IMR-90 (cell line): ENCODE measurements at regions not wholly inside any gene's neighbourhood (a gene's known extent, or its start where the extent isn't known, plus 50 kb on each side); places are given as distances from the start of the nearest gene placed in this dataset.

Experiments used
- ATAC-seq: fragments of 200-7000 bp; cut with Tn5 transposase; 2 replicates; pipeline ENCODE4 v1.9.1; 2020; ENCODE audit warnings: low read depth, mild to moderate bottlenecking, moderate library complexity
- BruUV-seq: library from RNA; stranded (reverse); fragments of 400-500 nt; replicated peaks from 2 replicates; lab custom pipeline; 2021; lab: Mats Ljungman, UMichigan
- CTCF ChIA-PET: fragments of 300-600 bp; formaldehyde crosslinking; extraction: SDS; loops from one replicate; lab custom pipeline; 2021; ENCODE audit warnings: antibody characterized with exemption; lab: Yijun Ruan, JAX
- POLR2A ChIA-PET: fragments of 300-600 bp; sonication (Branson Sonifier 250); formaldehyde crosslinking; loops from one replicate; lab custom pipeline; 2022; ENCODE audit warnings: antibody characterized with exemption; ENCODE audit not compliant: unreplicated experiment; lab: Charles Lee
- DNase-seq: peaks from one replicate; pipeline ENCODE4 v3.0.0; 2013
- H2AFZ ChIP-seq: replicated peaks from 2 replicates; pipeline ENCODE3; 2013; ENCODE audit warnings: low read length, mild to moderate bottlenecking; ENCODE audit not compliant: poor library complexity
- H2AK5ac ChIP-seq: 2 replicates; pipeline ENCODE4 v1.6.1; 2013; ENCODE audit warnings: low read depth, low read length, inconsistent platforms
- H2AK9ac ChIP-seq: replicated peaks from 2 replicates; pipeline ENCODE3; 2013; ENCODE audit warnings: mild to moderate bottlenecking, low read depth, low read length, moderate library complexity; ENCODE audit not compliant: poor library complexity
- H2BK120ac ChIP-seq: 2 replicates; pipeline ENCODE4 v1.6.1; 2013; ENCODE audit warnings: low read depth, low read length, inconsistent platforms
- H2BK15ac ChIP-seq: 3 replicates; pipeline ENCODE4 v1.6.1; 2013; ENCODE audit warnings: low read depth, low read length, inconsistent platforms
- H2BK20ac ChIP-seq: 2 replicates; pipeline ENCODE4 v1.6.1; 2013; ENCODE audit warnings: low read depth, mild to moderate bottlenecking, inconsistent platforms, low read length, moderate library complexity
- H2BK5ac ChIP-seq: 2 replicates; pipeline ENCODE4 v1.6.1; 2013; ENCODE audit warnings: mild to moderate bottlenecking, low read depth, low read length, inconsistent platforms; ENCODE audit not compliant: poor library complexity, severe bottlenecking
- H3K14ac ChIP-seq: replicated peaks from 2 replicates; pipeline ENCODE4 v1.6.1; 2013; ENCODE audit warnings: low read depth, low read length, inconsistent platforms
- H3K18ac ChIP-seq: 2 replicates; pipeline ENCODE4 v1.6.1; 2013; ENCODE audit warnings: low read depth, low read length, control low read depth
- H3K23ac ChIP-seq: 2 replicates; pipeline ENCODE4 v1.6.1; 2013; ENCODE audit warnings: low read depth, low read length, inconsistent platforms
- H3K27ac ChIP-seq: 2 replicates; pipeline ENCODE4 v1.5.1; 2013; ENCODE audit warnings: mild to moderate bottlenecking, control low read depth, low read length; ENCODE audit not compliant: insufficient read depth
- H3K27me3 ChIP-seq: 2 replicates; pipeline ENCODE4 v1.6.1; 2013; ENCODE audit warnings: low read length; ENCODE audit not compliant: control insufficient read depth, insufficient read depth
- H3K36me3 ChIP-seq: 2 replicates; pipeline ENCODE4 v1.6.1; 2013; ENCODE audit warnings: low read length, mixed read lengths; ENCODE audit not compliant: control insufficient read depth, insufficient read depth
- H3K4ac ChIP-seq: 2 replicates; pipeline ENCODE4 v1.6.1; 2013; ENCODE audit warnings: low read depth, low read length, inconsistent platforms
- H3K4me1 ChIP-seq: 2 replicates; pipeline ENCODE4 v1.6.1; 2013; ENCODE audit warnings: low read length, mixed read lengths; ENCODE audit not compliant: control insufficient read depth, insufficient read depth
- H3K4me2 ChIP-seq: 2 replicates; pipeline ENCODE4 v1.6.1; 2013; ENCODE audit warnings: low read depth, mild to moderate bottlenecking, control low read depth, low read length, moderate library complexity
- H3K4me3 ChIP-seq: 2 replicates; pipeline ENCODE4 v1.5.1; 2013; ENCODE audit warnings: low read depth, mild to moderate bottlenecking, control low read depth, low read length, moderate library complexity; ENCODE audit not compliant: insufficient read depth
- H3K56ac ChIP-seq: 2 replicates; pipeline ENCODE4 v1.6.1; 2013; ENCODE audit warnings: low read length, inconsistent platforms; ENCODE audit not compliant: insufficient read depth; ENCODE audit errors: extremely low read depth
- H3K79me1 ChIP-seq, 2 experiments: 2 replicates each; pipeline ENCODE4 v1.6.1; 2013; ENCODE audit warnings: low read length in 2 of 2, inconsistent platforms in 1 of 2, low read depth in 1 of 2
- H3K9ac ChIP-seq: 2 replicates; pipeline ENCODE4 v1.6.1; 2013; ENCODE audit warnings: low read depth, low read length, control low read depth
- H3K9me1 ChIP-seq: 2 replicates; pipeline ENCODE4 v1.6.1; 2013; ENCODE audit warnings: low read length, inconsistent platforms; ENCODE audit not compliant: insufficient read depth
- H3K9me3 ChIP-seq: 2 replicates; pipeline ENCODE4 v1.6.1; 2013; ENCODE audit warnings: low read length; ENCODE audit not compliant: control insufficient read depth, insufficient read depth
- H4K20me1 ChIP-seq: 2 replicates; pipeline ENCODE4 v1.6.1; 2013; ENCODE audit warnings: low read length, inconsistent platforms; ENCODE audit not compliant: insufficient read depth
- H4K5ac ChIP-seq: 2 replicates; pipeline ENCODE4 v1.6.1; 2013; ENCODE audit warnings: mild to moderate bottlenecking, low read depth, low read length, control low read depth
- H4K8ac ChIP-seq, 2 experiments: 2 replicates each; pipeline ENCODE4 v1.6.1; 2013; ENCODE audit warnings: low read depth in 2 of 2, low read length in 2 of 2, control low read depth in 1 of 2, inconsistent platforms in 1 of 2
- H4K91ac ChIP-seq: 2 replicates; pipeline ENCODE4 v1.6.1; 2013; ENCODE audit warnings: low read depth, low read length, inconsistent platforms; ENCODE audit not compliant: insufficient read depth
- BHLHE40 ChIP-seq: fragments of 150-350 bp; IDR thresholded peaks from 2 replicates; pipeline ENCODE4 v1.6.1; 2016; ENCODE audit warnings: mild to moderate bottlenecking, low read depth, low read length
- CEBPB ChIP-seq: IDR thresholded peaks from 2 replicates; pipeline ENCODE4 v1.6.1; 2012; ENCODE audit warnings: low read depth, low read length, improper control_type of control experiment
- MAZ ChIP-seq: IDR thresholded peaks from 2 replicates; pipeline ENCODE4 v1.6.1; 2012; ENCODE audit warnings: low read depth, mild to moderate bottlenecking, low read length, improper control_type of control experiment, moderate library complexity, borderline replicate concordance
- WGBS, 2 experiments: methylation state at CpG; one replicate each; pipeline versions ENCODE4 v1.1.5 to v1.1.7; 2013; ENCODE audit warnings: missing lambda C conversion rate in 2 of 2; ENCODE audit not compliant: insufficient read length in 1 of 2; ENCODE audit errors: extremely low coverage in 2 of 2; 5-methylcytosine and 5-hydroxymethylcytosine counted together
- dilution Hi-C: fragments of 300-500 bp; cut with HindIII; formaldehyde crosslinking; loops from one replicate; pipeline ENCODE4 v1.14.3; 2018; ENCODE audit warnings: low sequenced_read_pairs; ENCODE audit not compliant: unreplicated experiment
- in situ Hi-C: fragments of 300-500 bp; cut with MboI; formaldehyde crosslinking; loops from 3 replicates; pipeline ENCODE4 v1.14.3; 2019; ENCODE audit warnings: low sequenced_read_pairs, inconsistent platforms, mixed read lengths
- intact Hi-C: fragments of 100-400 bp; cut with micrococcal nuclease; formaldehyde crosslinking; loops from 2 replicates; pipeline ENCODE4 v1.10.0; 2022
- TF ChIP-seq, protein P1 (sequence below): fragments of 150-350 bp; IDR thresholded peaks from 2 replicates; pipeline ENCODE4 v1.6.1; 2017; ENCODE audit warnings: mild to moderate bottlenecking, antibody characterized with exemption, low read length, low read depth

GRCh38 chr16:80418517-80419355 lies 122.1 kb upstream of the DYNLRB2 start:
- Histone ChIP-seq H4K91ac (no peak overlapping the region), H3K27me3 (no peaks in the 10 kb centered on the region), H3K18ac (no peak overlapping the region), H4K8ac (no peak overlapping the region), H3K23ac (no peak overlapping the region), H2BK20ac (no peak overlapping the region), H2BK120ac (no peak overlapping the region), H2AFZ (no peak overlapping the region), H3K79me1 (no peaks in the 10 kb centered on the region), H2AK9ac (no peak overlapping the region), H3K9me3 (peaks cover 5% of the 10 kb centered on the region; the same call in 1 of the 2 replicates), H2BK15ac (no peak overlapping the region), H2BK5ac (no peak overlapping the region), H3K4me3 (no peak overlapping the region), H4K5ac (no peak overlapping the region), H2AK5ac (no peak overlapping the region), H3K4me2 (no peak overlapping the region), H4K20me1 (no peaks in the 10 kb centered on the region), H3K27ac (no peak overlapping the region), H3K36me3 (no peaks in the 10 kb centered on the region), H3K4ac (no peak overlapping the region), H3K14ac (no peak overlapping the region), H3K4me1 (no peaks in the 10 kb centered on the region), H3K9me1 (no peaks in the 10 kb centered on the region), H3K9ac (no peak overlapping the region), H3K56ac (no peak overlapping the region)
- ChIA-PET POLR2A (no interaction called here), CTCF (no interaction called here)
- DNase-seq (no peak), ATAC-seq (no peak)
- intact Hi-C loops (no loop called here), dilution Hi-C loops (no loop called here), in situ Hi-C loops (no loop called here)
- no TSS peak for BruUV-seq
- TF ChIP-seq CEBPB (no peak), BHLHE40 (no peak), MAZ (no peak)
- TF ChIP-seq, protein P1, sequence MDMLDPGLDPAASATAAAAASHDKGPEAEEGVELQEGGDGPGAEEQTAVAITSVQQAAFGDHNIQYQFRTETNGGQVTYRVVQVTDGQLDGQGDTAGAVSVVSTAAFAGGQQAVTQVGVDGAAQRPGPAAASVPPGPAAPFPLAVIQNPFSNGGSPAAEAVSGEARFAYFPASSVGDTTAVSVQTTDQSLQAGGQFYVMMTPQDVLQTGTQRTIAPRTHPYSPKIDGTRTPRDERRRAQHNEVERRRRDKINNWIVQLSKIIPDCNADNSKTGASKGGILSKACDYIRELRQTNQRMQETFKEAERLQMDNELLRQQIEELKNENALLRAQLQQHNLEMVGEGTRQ = no peak
- no CpG with 5 or more reads among the region's 8 CpGs for WGBS, 2 experiments
